ENCODE measurements at regions not wholly inside any gene's neighbourhood (a gene's known extent, or its start where the extent isn't known, plus 50 kb on each side); places are given as distances from the start of the nearest gene placed in this dataset.

- no peak for ATAC-seq
- intact Hi-C loops (cut with micrococcal nuclease): no loop called here
- H3K9ac ChIP-seq (ENCODE audit: insufficient read depth in 1 of 2, low read depth in 2 of 2, low read length in 2 of 2): no peak overlapping the region
- H4K20me1 ChIP-seq (replicated peaks; ENCODE audit: control insufficient read depth, insufficient read depth, low read length): no peaks in the 10 kb centered on the region
- no peak overlapping the region for H2AFZ ChIP-seq (ENCODE audit: low read depth, low read length)
- TF ChIP-seq STAG1 (CRISPR knock-in tag; IDR thresholded peaks at IDR 0.05; ENCODE audit: borderline replicate concordance) (no peak), ZNF445 (CRISPR knock-in tag; IDR thresholded peaks at IDR 0.05; ENCODE audit: low read depth) (no peak), ZNF589 (CRISPR knock-in tag; IDR thresholded peaks at IDR 0.05; ENCODE audit: low read depth) (no peak), ESRRA (IDR thresholded peaks at IDR 0.05; ENCODE audit: borderline replicate concordance, low read depth) (no peak), MAFG (tag; conservative IDR thresholded peaks at IDR 0.05) (0 out of 2 replicates have a peak, but pooled peaks have one; percentile 17), ZNF3 (CRISPR knock-in tag; IDR thresholded peaks at IDR 0.05) (no peak), ZNF551 (CRISPR knock-in tag; IDR thresholded peaks at IDR 0.05) (no peak), ZNF586 (CRISPR knock-in tag; conservative IDR thresholded peaks at IDR 0.05) (no peak), ZNF316 (IDR thresholded peaks at IDR 0.05) (peak; percentile 60), ETV5 (CRISPR knock-in tag; IDR thresholded peaks at IDR 0.05; ENCODE audit: low read depth) (no peak)
- TF ChIP-seq, protein P1, sequence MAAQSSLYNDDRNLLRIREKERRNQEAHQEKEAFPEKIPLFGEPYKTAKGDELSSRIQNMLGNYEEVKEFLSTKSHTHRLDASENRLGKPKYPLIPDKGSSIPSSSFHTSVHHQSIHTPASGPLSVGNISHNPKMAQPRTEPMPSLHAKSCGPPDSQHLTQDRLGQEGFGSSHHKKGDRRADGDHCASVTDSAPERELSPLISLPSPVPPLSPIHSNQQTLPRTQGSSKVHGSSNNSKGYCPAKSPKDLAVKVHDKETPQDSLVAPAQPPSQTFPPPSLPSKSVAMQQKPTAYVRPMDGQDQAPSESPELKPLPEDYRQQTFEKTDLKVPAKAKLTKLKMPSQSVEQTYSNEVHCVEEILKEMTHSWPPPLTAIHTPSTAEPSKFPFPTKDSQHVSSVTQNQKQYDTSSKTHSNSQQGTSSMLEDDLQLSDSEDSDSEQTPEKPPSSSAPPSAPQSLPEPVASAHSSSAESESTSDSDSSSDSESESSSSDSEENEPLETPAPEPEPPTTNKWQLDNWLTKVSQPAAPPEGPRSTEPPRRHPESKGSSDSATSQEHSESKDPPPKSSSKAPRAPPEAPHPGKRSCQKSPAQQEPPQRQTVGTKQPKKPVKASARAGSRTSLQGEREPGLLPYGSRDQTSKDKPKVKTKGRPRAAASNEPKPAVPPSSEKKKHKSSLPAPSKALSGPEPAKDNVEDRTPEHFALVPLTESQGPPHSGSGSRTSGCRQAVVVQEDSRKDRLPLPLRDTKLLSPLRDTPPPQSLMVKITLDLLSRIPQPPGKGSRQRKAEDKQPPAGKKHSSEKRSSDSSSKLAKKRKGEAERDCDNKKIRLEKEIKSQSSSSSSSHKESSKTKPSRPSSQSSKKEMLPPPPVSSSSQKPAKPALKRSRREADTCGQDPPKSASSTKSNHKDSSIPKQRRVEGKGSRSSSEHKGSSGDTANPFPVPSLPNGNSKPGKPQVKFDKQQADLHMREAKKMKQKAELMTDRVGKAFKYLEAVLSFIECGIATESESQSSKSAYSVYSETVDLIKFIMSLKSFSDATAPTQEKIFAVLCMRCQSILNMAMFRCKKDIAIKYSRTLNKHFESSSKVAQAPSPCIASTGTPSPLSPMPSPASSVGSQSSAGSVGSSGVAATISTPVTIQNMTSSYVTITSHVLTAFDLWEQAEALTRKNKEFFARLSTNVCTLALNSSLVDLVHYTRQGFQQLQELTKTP (IDR thresholded peaks at IDR 0.05; ENCODE audit: low read depth in 1 of 2, partially characterized antibody in 2 of 2): no peak
- TF ChIP-seq, protein P2, sequence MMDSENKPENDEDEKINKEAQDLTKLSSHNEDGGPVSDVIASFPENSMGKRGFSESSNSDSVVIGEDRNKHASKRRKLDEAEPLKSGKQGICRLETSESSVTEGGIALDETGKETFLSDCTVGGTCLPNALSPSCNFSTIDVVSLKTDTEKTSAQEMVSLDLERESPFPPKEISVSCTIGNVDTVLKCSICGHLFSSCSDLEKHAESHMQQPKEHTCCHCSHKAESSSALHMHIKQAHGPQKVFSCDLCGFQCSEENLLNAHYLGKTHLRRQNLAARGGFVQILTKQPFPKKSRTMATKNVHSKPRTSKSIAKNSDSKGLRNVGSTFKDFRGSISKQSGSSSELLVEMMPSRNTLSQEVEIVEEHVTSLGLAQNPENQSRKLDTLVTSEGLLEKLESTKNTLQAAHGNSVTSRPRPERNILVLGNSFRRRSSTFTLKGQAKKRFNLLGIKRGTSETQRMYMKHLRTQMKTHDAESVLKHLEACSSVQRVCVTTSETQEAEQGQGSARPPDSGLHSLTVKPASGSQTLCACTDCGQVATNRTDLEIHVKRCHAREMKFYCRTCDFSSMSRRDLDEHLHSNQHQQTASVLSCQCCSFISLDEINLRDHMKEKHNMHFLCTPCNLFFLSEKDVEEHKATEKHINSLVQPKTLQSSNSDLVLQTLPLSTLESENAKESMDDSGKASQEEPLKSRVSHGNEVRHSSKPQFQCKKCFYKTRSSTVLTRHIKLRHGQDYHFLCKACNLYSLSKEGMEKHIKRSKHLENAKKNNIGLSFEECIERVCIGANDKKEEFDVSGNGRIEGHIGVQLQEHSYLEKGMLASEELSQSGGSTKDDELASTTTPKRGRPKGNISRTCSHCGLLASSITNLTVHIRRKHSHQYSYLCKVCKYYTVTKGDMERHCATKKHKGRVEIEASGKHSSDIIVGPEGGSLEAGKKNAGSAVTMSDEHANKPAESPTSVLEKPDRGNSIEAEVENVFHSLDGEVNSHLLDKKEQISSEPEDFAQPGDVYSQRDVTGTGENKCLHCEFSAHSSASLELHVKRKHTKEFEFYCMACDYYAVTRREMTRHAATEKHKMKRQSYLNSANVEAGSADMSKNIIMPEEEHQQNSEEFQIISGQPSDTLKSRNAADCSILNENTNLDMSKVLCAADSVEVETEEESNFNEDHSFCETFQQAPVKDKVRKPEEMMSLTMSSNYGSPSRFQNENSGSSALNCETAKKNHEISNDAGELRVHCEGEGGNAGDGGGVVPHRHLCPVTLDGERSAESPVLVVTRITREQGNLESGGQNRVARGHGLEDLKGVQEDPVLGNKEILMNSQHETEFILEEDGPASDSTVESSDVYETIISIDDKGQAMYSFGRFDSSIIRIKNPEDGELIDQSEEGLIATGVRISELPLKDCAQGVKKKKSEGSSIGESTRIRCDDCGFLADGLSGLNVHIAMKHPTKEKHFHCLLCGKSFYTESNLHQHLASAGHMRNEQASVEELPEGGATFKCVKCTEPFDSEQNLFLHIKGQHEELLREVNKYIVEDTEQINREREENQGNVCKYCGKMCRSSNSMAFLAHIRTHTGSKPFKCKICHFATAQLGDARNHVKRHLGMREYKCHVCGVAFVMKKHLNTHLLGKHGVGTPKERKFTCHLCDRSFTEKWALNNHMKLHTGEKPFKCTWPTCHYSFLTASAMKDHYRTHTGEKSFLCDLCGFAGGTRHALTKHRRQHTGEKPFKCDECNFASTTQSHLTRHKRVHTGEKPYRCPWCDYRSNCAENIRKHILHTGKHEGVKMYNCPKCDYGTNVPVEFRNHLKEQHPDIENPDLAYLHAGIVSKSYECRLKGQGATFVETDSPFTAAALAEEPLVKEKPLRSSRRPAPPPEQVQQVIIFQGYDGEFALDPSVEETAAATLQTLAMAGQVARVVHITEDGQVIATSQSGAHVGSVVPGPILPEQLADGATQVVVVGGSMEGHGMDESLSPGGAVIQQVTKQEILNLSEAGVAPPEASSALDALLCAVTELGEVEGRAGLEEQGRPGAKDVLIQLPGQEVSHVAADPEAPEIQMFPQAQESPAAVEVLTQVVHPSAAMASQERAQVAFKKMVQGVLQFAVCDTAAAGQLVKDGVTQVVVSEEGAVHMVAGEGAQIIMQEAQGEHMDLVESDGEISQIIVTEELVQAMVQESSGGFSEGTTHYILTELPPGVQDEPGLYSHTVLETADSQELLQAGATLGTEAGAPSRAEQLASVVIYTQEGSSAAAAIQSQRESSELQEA (IDR thresholded peaks at IDR 0.05; ENCODE audit: low read depth): no peak
- H3K27me3 ChIP-seq (ENCODE audit: control insufficient read depth in 2 of 2, insufficient read depth in 2 of 2, low read length in 2 of 2): no peaks in the 10 kb centered on the region
- no peak overlapping the region for H3K4me2 ChIP-seq (ENCODE audit: insufficient read depth, low read length)
- H3K4me1 ChIP-seq (replicated peaks in 1 of 2; ENCODE audit: control insufficient read depth in 2 of 2, insufficient read depth in 2 of 2, low read length in 2 of 2): no peaks in the 10 kb centered on the region
- ChIA-PET POLR2A (no interaction called here), CTCF (ENCODE audit: low intra/inter-chr PET ratio) (no interaction called here)
- H3K4me3 ChIP-seq: no peak overlapping the region
- H3K36me3 ChIP-seq (ENCODE audit: control insufficient read depth, insufficient read depth, low read length): no peaks in the 10 kb centered on the region
- no TSS peak for BruUV-seq (replicated peaks)
- 35% methylated on average over 3 of the region's 3 CpGs for WGBS (ENCODE audit: insufficient coverage, low coverage, missing lambda C conversion rate)
- no peak for FAIRE-seq
- no peaks in the 10 kb centered on the region for H3K9me1 ChIP-seq (ENCODE audit: control insufficient read depth, insufficient read depth, low read length)
- in situ Hi-C loops (cut with MboI): no loop called here
- no peaks in the 10 kb centered on the region for H3K9me3 ChIP-seq (replicated peaks; ENCODE audit: control insufficient read depth, insufficient read depth, low read depth, low read length)
- DNase-seq (ENCODE audit: extremely low read depth in 1 of 4, low spot score in 3 of 4): no peak
- no peaks in the 10 kb centered on the region for H3K79me2 ChIP-seq (ENCODE audit: control insufficient read depth, insufficient read depth, low read length)
- no peak overlapping the region for H3K27ac ChIP-seq (ENCODE audit: extremely low read depth, low read depth, low read length)
Observed at GRCh38 chr17:63277629-63278028, 168.5 kb downstream of the CYB561 start.
